GM23248 (cell line): ENCODE measurements at regions not wholly inside any gene's neighbourhood (a gene's known extent, or its start where the extent isn't known, plus 50 kb on each side); places are given as distances from the start of the nearest gene placed in this dataset.
A peak's percentile ranks its signal among the peaks of the same experiment; 100 is the strongest.

ENCODE experiments used
- DNase-seq: peaks from one replicate; pipeline ENCODE4 v3.0.0-alpha.2; 2015
- H2AFZ ChIP-seq: fragments of 200-600 bp; sonication (generic); 2 replicates; pipeline ENCODE4 v1.6.1; 2016; ENCODE audit warnings: antibody characterized with exemption
- H3F3A ChIP-seq: fragments of 200-600 bp; sonication (generic); 2 replicates; pipeline ENCODE4 v1.6.1; 2016; ENCODE audit warnings: mild to moderate bottlenecking, antibody characterized with exemption, mixed run types; ENCODE audit not compliant: insufficient read depth
- H3K27ac ChIP-seq: fragments of 200-600 bp; sonication (generic); 2 replicates; pipeline ENCODE4 v1.5.1; 2016; ENCODE audit warnings: mild to moderate bottlenecking
- H3K27me3 ChIP-seq: fragments of 200-600 bp; sonication (generic); replicated peaks from 2 replicates; pipeline ENCODE4 v1.6.1; 2016; ENCODE audit warnings: mild to moderate bottlenecking; ENCODE audit not compliant: insufficient read depth
- H3K36me3 ChIP-seq: fragments of 200-600 bp; sonication (generic); 2 replicates; pipeline ENCODE4 v1.6.1; 2016; ENCODE audit warnings: low read depth, mild to moderate bottlenecking
- H3K4me1 ChIP-seq: fragments of 200-600 bp; sonication (generic); 2 replicates; pipeline ENCODE4 v1.6.1; 2016; ENCODE audit warnings: mild to moderate bottlenecking; ENCODE audit not compliant: insufficient read depth
- H3K4me2 ChIP-seq: fragments of 200-600 bp; sonication (generic); one replicate; pipeline ENCODE4 v1.6.1; 2016; ENCODE audit warnings: mild to moderate bottlenecking; ENCODE audit not compliant: unreplicated experiment
- H3K4me3 ChIP-seq: fragments of 200-600 bp; sonication (generic); 2 replicates; pipeline ENCODE4 v1.5.1; 2016; ENCODE audit warnings: mild to moderate bottlenecking
- H3K79me2 ChIP-seq: fragments of 200-600 bp; sonication (generic); 2 replicates; pipeline ENCODE4 v1.6.1; 2016; ENCODE audit warnings: mild to moderate bottlenecking; ENCODE audit not compliant: insufficient read depth
- H3K9ac ChIP-seq: fragments of 200-600 bp; sonication (generic); 2 replicates; pipeline ENCODE4 v1.6.1; 2016; ENCODE audit warnings: mild to moderate bottlenecking
- H3K9me2 ChIP-seq: fragments of 200-600 bp; sonication (generic); 2 replicates; pipeline ENCODE4 v1.6.1; 2016; ENCODE audit warnings: mixed run types, mild to moderate bottlenecking, moderate library complexity; ENCODE audit not compliant: insufficient read depth
- H3K9me3 ChIP-seq: fragments of 200-600 bp; sonication (generic); one replicate; pipeline ENCODE4 v1.6.1; 2017; ENCODE audit warnings: low read depth
- H4K20me1 ChIP-seq: fragments of 200-600 bp; sonication (generic); 2 replicates; pipeline ENCODE4 v1.6.0; 2016; ENCODE audit not compliant: insufficient read depth
- EZH2 ChIP-seq: fragments of 200-600 bp; sonication (generic); IDR thresholded peaks from 2 replicates; pipeline ENCODE4 v1.6.1; 2018; ENCODE audit warnings: antibody characterized with exemption, mild to moderate bottlenecking; ENCODE audit not compliant: insufficient read depth, poor library complexity, severe bottlenecking
- EZH2phosphoT487 ChIP-seq: fragments of 200-600 bp; sonication (generic); IDR thresholded peaks from 2 replicates; pipeline ENCODE4 v1.6.1; 2018; ENCODE audit warnings: antibody characterized with exemption, moderate library complexity, mild to moderate bottlenecking, low read depth; ENCODE audit not compliant: insufficient read depth
- WGBS, 2 experiments: methylation state at CpG; one replicate each; pipeline ENCODE4 v1.1.6; 2015 to 2017; ENCODE audit warnings: low lambda C conversion rate in 2 of 2, low coverage in 1 of 2; ENCODE audit errors: missing lambda C conversion rate in 2 of 2; 5-methylcytosine and 5-hydroxymethylcytosine counted together
- in situ Hi-C: fragments of 300-500 bp; cut with MboI; formaldehyde crosslinking; loops from 2 replicates; pipeline ENCODE4 v1.15.0; 2020

- H3K9me3 ChIP-seq: no peaks in the 10 kb centered on the region
- no peak overlapping the region for H3K4me3 ChIP-seq
- WGBS, 2 experiments: 17% methylated on average over 6 of the region's 6 CpGs
- no peaks in the 10 kb centered on the region for H3K36me3 ChIP-seq
- H4K20me1 ChIP-seq: no peaks in the 10 kb centered on the region
- no peaks in the 10 kb centered on the region; the same call in 1 of the 2 replicates for H3K27me3 ChIP-seq
- no peaks in the 10 kb centered on the region for H3K4me1 ChIP-seq
- H3K9ac ChIP-seq: no peak overlapping the region
- peak; percentile 79 for DNase-seq
- no peak overlapping the region for H2AFZ ChIP-seq
- no peaks in the 10 kb centered on the region for H3K9me2 ChIP-seq
- no peak overlapping the region for H3K27ac ChIP-seq
- H3K4me2 ChIP-seq: peak overlapping the region; percentile 27
- H3K79me2 ChIP-seq: no peaks in the 10 kb centered on the region
- no peaks in the 10 kb centered on the region for H3F3A ChIP-seq
- in situ Hi-C loops: no loop called here
- TF ChIP-seq EZH2phosphoT487 (no peak), EZH2 (no peak)
Observed at GRCh38 chr10:28984431-28984830, 304.4 kb upstream of the LYZL1 start.

- no peaks in the 10 kb centered on the region for H3K9me2 ChIP-seq
- in situ Hi-C loops: no loop called here
- 32 to 33% methylated on average over 8 of the region's 8 CpGs for WGBS, 2 experiments
- H3K27me3 ChIP-seq: no peaks in the 10 kb centered on the region; the same call in 1 of the 2 replicates
- no peak overlapping the region for H2AFZ ChIP-seq
- no peaks in the 10 kb centered on the region for H3F3A ChIP-seq
- no peaks in the 10 kb centered on the region for H3K9me3 ChIP-seq
- TF ChIP-seq EZH2phosphoT487 (no peak), EZH2 (no peak)
- no peak overlapping the region for H3K4me2 ChIP-seq
- H3K9ac ChIP-seq: no peak overlapping the region
- no peak overlapping the region for H3K4me3 ChIP-seq
- H4K20me1 ChIP-seq: no peaks in the 10 kb centered on the region
- no peaks in the 10 kb centered on the region for H3K36me3 ChIP-seq
- no peak overlapping the region for H3K27ac ChIP-seq
- H3K4me1 ChIP-seq: no peaks in the 10 kb centered on the region
- no peaks in the 10 kb centered on the region for H3K79me2 ChIP-seq
- no peak for DNase-seq
Observed at GRCh38 chr10:28985137-28985885, 303.6 kb upstream of the LYZL1 start.

DNA sequence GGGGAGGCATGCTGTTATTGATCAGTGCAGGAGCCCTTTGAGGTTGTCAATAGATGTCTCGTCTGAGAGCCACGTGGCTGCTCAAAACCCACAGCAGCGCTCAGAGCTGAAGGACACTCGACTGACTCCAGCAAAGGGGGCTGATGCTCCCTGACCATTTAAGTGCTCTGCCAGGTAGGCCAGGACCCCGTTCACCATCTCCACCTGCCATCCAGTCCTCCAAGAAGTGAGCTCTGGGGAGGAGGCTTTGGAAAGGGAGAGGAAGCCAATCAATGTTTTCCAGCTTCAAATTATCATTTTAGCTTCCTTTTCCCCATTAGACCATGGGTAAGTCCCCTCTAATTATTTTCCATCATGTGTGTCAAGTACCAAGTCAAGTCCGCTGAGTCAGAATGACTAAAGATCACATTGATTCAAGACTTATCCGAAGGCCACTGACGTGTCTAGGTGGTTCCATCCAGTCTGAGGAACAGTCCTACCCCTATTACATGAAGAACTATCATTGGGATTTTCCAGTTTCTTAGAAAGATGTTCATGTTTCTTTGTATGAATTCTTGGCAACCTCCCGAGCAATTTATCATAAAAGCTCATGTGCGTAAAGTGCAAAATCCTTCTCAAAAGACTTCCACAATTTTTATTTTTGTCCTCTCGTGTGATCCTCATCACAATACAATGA, 302.6 kb upstream of the LYZL1 start:
- 30 to 38% methylated on average over 11 of the region's 11 CpGs for WGBS, 2 experiments
- Histone ChIP-seq H3K4me1 (no peaks in the 10 kb centered on the region), H3K4me2 (no peak overlapping the region), H3K4me3 (no peak overlapping the region), H2AFZ (no peak overlapping the region), H3K9me3 (no peaks in the 10 kb centered on the region), H3K27ac (no peak overlapping the region), H3F3A (no peaks in the 10 kb centered on the region), H3K36me3 (no peaks in the 10 kb centered on the region), H3K79me2 (no peaks in the 10 kb centered on the region), H3K27me3 (no peaks in the 10 kb centered on the region; the same call in 1 of the 2 replicates), H4K20me1 (no peaks in the 10 kb centered on the region), H3K9ac (no peak overlapping the region), H3K9me2 (no peaks in the 10 kb centered on the region)
- DNase-seq: peak; percentile 45
- TF ChIP-seq EZH2phosphoT487 (no peak), EZH2 (no peak)
- in situ Hi-C loops: no loop called here

- Histone ChIP-seq H2AFZ (no peak overlapping the region), H3K4me3 (no peak overlapping the region), H3K4me2 (no peak overlapping the region), H3K9me3 (no peaks in the 10 kb centered on the region), H3K9ac (no peak overlapping the region), H3K9me2 (no peaks in the 10 kb centered on the region), H3K36me3 (no peaks in the 10 kb centered on the region), H3K27ac (no peak overlapping the region), H3F3A (no peaks in the 10 kb centered on the region), H3K4me1 (no peaks in the 10 kb centered on the region), H4K20me1 (no peaks in the 10 kb centered on the region), H3K27me3 (no peaks in the 10 kb centered on the region), H3K79me2 (no peaks in the 10 kb centered on the region)
- no peak for DNase-seq
- TF ChIP-seq EZH2phosphoT487 (no peak), EZH2 (no peak)
- 38 to 41% methylated on average over 3 of the region's 3 CpGs for WGBS, 2 experiments
- in situ Hi-C loops: no loop called here
Observed at GRCh38 chr10:28986856-28987255, 302.0 kb upstream of the LYZL1 start.
